Endothelial cell of umbilical vein (primary cell): ENCODE measurements at regions not wholly inside any gene's neighbourhood (a gene's known extent, or its start where the extent isn't known, plus 50 kb on each side); places are given as distances from the start of the nearest gene placed in this dataset.

Source experiments
- CTCF ChIP-seq, 2 donors: IDR thresholded peaks; 1 replicate in 1 of 2; 2 replicates in 1 of 2; pipeline ENCODE4 v1.5.1; 2011; ENCODE audit warnings: low read length in 2 of 2, mild to moderate bottlenecking in 2 of 2, moderate library complexity in 2 of 2, control low read depth in 1 of 2, inconsistent platforms in 1 of 2, low read depth in 1 of 2; ENCODE audit not compliant: insufficient read depth in 1 of 2; ENCODE audit errors: extremely low read depth in 1 of 2
- EZH2 ChIP-seq: IDR thresholded peaks from 2 replicates; pipeline ENCODE4 v1.6.1; 2012; ENCODE audit warnings: borderline replicate concordance, low read depth, mild to moderate bottlenecking, moderate library complexity, low read length, inconsistent platforms; ENCODE audit not compliant: severe bottlenecking
- FOS ChIP-seq: IDR thresholded peaks from 2 replicates; pipeline ENCODE4 v1.6.1; 2011; ENCODE audit warnings: mild to moderate bottlenecking, low read length, moderate library complexity, borderline replicate concordance; ENCODE audit not compliant: insufficient read depth
- GATA2 ChIP-seq: IDR thresholded peaks from 2 replicates; pipeline ENCODE4 v1.7.0; 2011; ENCODE audit warnings: low read depth, mild to moderate bottlenecking, moderate library complexity, mixed read lengths, low read length; ENCODE audit not compliant: insufficient read length, insufficient read depth
- JUN ChIP-seq: IDR thresholded peaks from 2 replicates; pipeline ENCODE4 v1.6.1; 2011; ENCODE audit warnings: borderline replicate concordance, low read depth; ENCODE audit not compliant: insufficient read length, insufficient read depth
- MAX ChIP-seq: IDR thresholded peaks from 2 replicates; pipeline ENCODE4 v1.6.1; 2011; ENCODE audit not compliant: insufficient read depth, insufficient read length
- MYC ChIP-seq: IDR thresholded peaks from one replicate; pipeline ENCODE4 v1.6.1; 2011; ENCODE audit warnings: mild to moderate bottlenecking, low read depth, low read length
- POLR2A ChIP-seq: IDR thresholded peaks from 2 replicates; pipeline ENCODE4 v1.6.1; 2012; ENCODE audit warnings: low read depth, mild to moderate bottlenecking, control low read depth, low read length
- POLR2AphosphoS5 ChIP-seq: IDR thresholded peaks from 2 replicates; pipeline ENCODE4 v1.6.1; 2012; ENCODE audit warnings: low read depth, mild to moderate bottlenecking, control low read depth, low read length, moderate library complexity; ENCODE audit not compliant: insufficient read depth

- no peak for TF ChIP-seq POLR2AphosphoS5
- no peak for TF ChIP-seq CTCF (IDR thresholded peaks at IDR 0.05; ENCODE audit: extremely low read depth in 1 of 2, insufficient read depth in 1 of 2, low read depth in 1 of 2, low read length in 2 of 2)
- TF ChIP-seq EZH2 = no peak
- no peak for TF ChIP-seq JUN
- TF ChIP-seq POLR2A = no peak
- no peak for TF ChIP-seq MAX
- no peak for TF ChIP-seq GATA2
- TF ChIP-seq FOS = no peak
- TF ChIP-seq MYC = no peak
These were observed 105.2 kb upstream of the BOC start for GRCh38 chr3:113105966-113106660.
